ENCODE measurements at regions not wholly inside any gene's neighbourhood (a gene's known extent, or its start where the extent isn't known, plus 50 kb on each side); places are given as distances from the start of the nearest gene placed in this dataset.
"Not testable (repeated sequence)": the region's sequence is repeated elsewhere in the genome, so short reads cannot be mapped to it uniquely, and the experiment has no call there.

DNA sequence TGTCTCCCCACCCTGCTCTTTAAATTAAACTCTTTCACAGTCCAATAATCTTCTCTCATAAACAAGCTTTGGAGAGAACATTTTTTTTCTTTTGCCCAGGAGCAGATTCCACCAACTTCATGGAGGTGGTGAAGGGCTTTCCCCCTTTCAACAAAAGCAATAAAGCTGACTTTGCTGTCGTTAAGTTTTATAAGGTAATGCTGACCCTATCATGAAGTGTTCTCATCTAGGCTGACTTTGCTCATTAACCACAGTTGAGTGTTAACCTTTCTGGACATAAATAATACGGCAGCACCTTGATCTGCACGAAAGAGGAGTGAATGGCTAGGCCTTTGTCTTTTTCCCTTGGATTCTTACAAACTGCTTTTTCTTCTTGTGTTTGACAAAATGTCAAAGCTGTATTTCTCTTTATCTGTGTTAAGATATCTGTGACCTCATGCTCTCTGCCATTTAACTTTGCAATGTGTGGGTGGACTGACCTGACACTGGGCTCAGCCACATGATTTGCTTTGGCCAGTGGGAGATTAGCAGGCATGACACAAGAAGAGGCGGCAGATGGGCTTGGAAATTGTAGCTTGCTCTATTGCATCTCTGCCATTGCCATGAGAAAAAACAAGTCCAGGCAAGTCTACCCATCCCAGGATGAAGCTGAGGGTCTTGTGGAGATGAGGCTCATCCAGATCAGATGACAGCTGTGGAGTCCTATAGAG, 470.9 kb upstream of the CCDC196 start:
- no peaks in the 10 kb centered on the region for H3K9me3 ChIP-seq (ENCODE audit: control insufficient read depth, low read length)
- H3K27ac ChIP-seq (ENCODE audit: low read length), result no peak overlapping the region
- DNase-seq (no peak), ATAC-seq (no peak)
- intact Hi-C loops (cut with DNase I), result no loop called here
- no peaks in the 10 kb centered on the region for H3K4me1 ChIP-seq (ENCODE audit: control insufficient read depth, insufficient read depth, low read length)
- 61% methylated on average over 4 of the region's 4 CpGs for WGBS
- no peak overlapping the region for H3K4me3 ChIP-seq (ENCODE audit: low read length)
- H3K27me3 ChIP-seq (ENCODE audit: control insufficient read depth, insufficient read depth), result no peaks in the 10 kb centered on the region

DNA sequence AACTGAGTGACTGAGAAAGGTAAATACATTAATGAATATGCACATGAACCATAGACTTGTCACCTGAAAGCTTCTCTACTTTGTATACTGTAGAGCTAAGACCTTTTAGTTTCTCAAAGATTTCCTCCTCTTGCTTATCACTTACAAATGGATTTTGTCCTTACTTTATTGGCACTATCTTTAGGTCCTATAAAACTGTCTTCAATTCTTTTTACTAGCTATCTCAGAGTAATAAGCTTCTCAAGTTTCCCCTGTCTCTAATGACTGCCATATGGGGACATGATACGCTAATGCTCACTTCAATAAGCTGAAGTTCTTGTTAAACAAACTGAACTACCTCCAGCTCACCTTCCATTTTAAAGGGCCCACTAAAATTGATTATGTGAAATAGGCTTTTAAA, 468.2 kb upstream of the CCDC196 start:
- no peak for ATAC-seq
- intact Hi-C loops (cut with DNase I), result no loop called here
- H3K27ac ChIP-seq (ENCODE audit: low read length), result no peak overlapping the region
- no peaks in the 10 kb centered on the region for H3K4me1 ChIP-seq (ENCODE audit: control insufficient read depth, insufficient read depth, low read length)
- H3K9me3 ChIP-seq (ENCODE audit: control insufficient read depth, low read length), result no peaks in the 10 kb centered on the region
- no peak for DNase-seq
- 93% methylated on average over 1 of the region's 1 CpG for WGBS
- no peak overlapping the region for H3K4me3 ChIP-seq (ENCODE audit: low read length)
- H3K27me3 ChIP-seq (ENCODE audit: control insufficient read depth, insufficient read depth), result no peaks in the 10 kb centered on the region

DNA sequence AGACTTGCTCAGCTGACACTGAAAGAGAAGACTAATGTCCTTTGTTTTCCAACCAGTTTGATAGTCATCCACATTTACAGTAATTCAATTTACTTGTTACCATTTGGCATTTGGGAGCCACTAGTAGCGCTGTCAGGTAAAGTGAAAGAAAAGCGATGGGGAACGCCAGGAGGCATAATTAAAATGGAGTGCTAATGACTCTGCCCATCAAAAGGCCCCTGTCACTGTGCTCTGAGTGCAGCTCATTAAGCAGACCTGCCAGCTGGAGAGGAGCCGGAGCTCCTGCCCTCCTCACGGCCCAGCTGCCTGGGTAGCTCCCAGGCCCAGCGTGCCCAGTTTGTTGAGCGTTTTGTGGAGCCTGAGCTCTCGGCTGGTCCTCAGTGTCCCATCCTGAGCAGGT, 463.6 kb upstream of the CCDC196 start:
- Histone ChIP-seq H3K27ac (ENCODE audit: low read length) (no peak overlapping the region), H3K4me3 (ENCODE audit: low read length) (no peak overlapping the region), H3K9me3 (ENCODE audit: control insufficient read depth, low read length) (no peaks in the 10 kb centered on the region), H3K27me3 (ENCODE audit: control insufficient read depth, insufficient read depth) (no peaks in the 10 kb centered on the region), H3K4me1 (ENCODE audit: control insufficient read depth, insufficient read depth, low read length) (no peaks in the 10 kb centered on the region)
- ATAC-seq (no peak), DNase-seq (no peak)
- WGBS, result 80% methylated on average over 8 of the region's 8 CpGs
- intact Hi-C loops (cut with DNase I), result no loop called here

DNA sequence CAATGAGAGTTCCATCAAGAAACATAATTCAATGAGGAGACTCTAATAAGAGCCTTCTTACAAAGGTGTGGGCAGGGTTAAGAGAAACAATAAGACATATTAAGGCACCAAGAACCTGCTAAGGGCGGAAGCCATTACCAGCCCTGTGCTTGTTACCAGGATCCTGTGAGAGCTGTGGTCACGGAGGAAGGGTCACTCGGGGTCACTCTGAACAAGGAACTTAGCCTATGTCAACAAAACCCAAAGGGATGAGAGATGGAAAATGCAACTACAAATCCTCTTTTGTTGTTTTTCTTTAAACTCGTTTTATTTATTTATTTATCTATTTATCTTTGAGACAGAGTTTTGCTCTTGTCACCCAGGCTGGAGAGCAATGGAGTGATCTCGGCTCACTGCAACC, 460.4 kb upstream of the CCDC196 start:
- Histone ChIP-seq H3K27ac (ENCODE audit: low read length) (no peak overlapping the region), H3K27me3 (ENCODE audit: control insufficient read depth, insufficient read depth) (no peaks in the 10 kb centered on the region), H3K4me3 (ENCODE audit: low read length) (no peak overlapping the region), H3K4me1 (ENCODE audit: control insufficient read depth, insufficient read depth, low read length) (no peaks in the 10 kb centered on the region), H3K9me3 (ENCODE audit: control insufficient read depth, low read length) (no peaks in the 10 kb centered on the region)
- DNase-seq (peak in 1 of 3 donors; percentile 24), ATAC-seq (no peak)
- WGBS, result 74% methylated on average over 5 of the region's 5 CpGs
- intact Hi-C loops (cut with DNase I), result no loop called here

DNA sequence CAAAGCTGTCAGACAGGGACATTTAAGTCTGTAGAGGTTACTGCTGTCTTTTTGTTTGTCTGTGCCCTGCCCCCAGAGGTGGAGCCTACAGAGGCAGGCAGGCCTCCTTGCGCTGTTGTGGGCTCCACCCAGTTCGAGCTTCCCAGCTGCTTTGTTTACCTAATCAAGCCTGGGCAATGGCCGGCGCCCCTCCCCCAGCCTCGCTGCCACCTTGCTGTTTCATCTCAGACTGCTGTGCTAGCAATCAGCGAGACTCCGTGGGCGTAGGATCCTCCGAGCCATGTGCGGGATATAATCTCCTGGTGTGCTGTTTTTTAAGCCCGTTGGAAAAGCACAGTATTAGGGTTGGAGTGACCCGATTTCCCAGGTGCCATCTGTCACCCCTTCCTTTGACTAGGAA, 454.2 kb upstream of the CCDC196 start:
- H3K4me1 ChIP-seq (ENCODE audit: control insufficient read depth, insufficient read depth, low read length); H3K4me3 ChIP-seq (ENCODE audit: low read length); H3K9me3 ChIP-seq (ENCODE audit: control insufficient read depth, low read length); intact Hi-C loops (cut with DNase I); DNase-seq; H3K27ac ChIP-seq (ENCODE audit: low read length); H3K27me3 ChIP-seq (ENCODE audit: control insufficient read depth, insufficient read depth); ATAC-seq: not testable (repeated sequence)
- 91% methylated on average over 12 of the region's 12 CpGs for WGBS

DNA sequence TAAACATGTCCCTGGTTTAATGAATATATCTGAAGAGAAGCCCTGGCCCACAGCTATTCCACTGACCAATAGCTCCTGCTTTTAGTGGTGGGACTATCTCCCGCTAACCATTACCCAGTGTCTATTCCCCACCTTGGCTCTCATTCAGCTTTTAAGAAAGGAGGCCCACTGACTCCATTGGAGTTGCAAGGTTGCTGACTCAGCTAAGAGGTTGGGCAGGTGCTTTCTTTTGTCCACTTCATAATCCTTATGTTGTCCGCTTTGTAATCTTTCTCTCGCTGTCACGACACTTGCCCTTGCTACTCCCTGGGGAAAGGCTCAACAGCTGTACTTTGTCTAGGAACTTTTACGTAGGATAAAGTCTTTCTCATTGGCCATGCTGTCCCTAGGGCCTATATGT, 453.4 kb upstream of the CCDC196 start:
- Histone ChIP-seq H3K27ac (ENCODE audit: low read length) (no peak overlapping the region), H3K27me3 (ENCODE audit: control insufficient read depth, insufficient read depth) (no peaks in the 10 kb centered on the region), H3K9me3 (ENCODE audit: control insufficient read depth, low read length) (no peaks in the 10 kb centered on the region), H3K4me1 (ENCODE audit: control insufficient read depth, insufficient read depth, low read length) (no peaks in the 10 kb centered on the region), H3K4me3 (ENCODE audit: low read length) (no peak overlapping the region)
- DNase-seq (no peak), ATAC-seq (no peak)
- 82% methylated on average over 5 of the region's 5 CpGs for WGBS
- intact Hi-C loops (cut with DNase I), result no loop called here

DNA sequence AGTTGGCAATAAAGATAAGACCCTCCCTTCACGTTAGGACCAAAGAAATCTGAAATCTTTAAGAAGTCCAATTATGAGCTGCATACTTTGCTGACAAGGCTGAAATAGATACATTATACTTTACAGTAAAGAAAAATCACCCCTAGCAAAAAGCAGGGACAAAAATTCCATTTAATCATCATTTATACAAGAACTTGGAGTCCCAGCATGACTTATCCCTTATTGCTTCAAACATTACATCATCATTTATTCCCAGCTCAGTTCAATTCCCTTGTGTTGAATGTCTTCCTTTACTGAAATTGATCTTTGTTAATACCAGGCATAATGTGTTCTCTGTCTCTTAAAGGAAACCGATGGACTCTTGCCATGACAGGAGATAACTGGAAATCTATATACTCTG, 449.6 kb upstream of the CCDC196 start:
- Histone ChIP-seq H3K27ac (ENCODE audit: low read length) (no peak overlapping the region), H3K4me1 (ENCODE audit: control insufficient read depth, insufficient read depth, low read length) (no peaks in the 10 kb centered on the region), H3K9me3 (ENCODE audit: control insufficient read depth, low read length) (no peaks in the 10 kb centered on the region), H3K4me3 (ENCODE audit: low read length) (no peak overlapping the region), H3K27me3 (ENCODE audit: control insufficient read depth, insufficient read depth) (no peaks in the 10 kb centered on the region)
- intact Hi-C loops (cut with DNase I), result no loop called here
- no peak for ATAC-seq
- no peak for DNase-seq
- 59% methylated on average over 2 of the region's 2 CpGs for WGBS

DNA sequence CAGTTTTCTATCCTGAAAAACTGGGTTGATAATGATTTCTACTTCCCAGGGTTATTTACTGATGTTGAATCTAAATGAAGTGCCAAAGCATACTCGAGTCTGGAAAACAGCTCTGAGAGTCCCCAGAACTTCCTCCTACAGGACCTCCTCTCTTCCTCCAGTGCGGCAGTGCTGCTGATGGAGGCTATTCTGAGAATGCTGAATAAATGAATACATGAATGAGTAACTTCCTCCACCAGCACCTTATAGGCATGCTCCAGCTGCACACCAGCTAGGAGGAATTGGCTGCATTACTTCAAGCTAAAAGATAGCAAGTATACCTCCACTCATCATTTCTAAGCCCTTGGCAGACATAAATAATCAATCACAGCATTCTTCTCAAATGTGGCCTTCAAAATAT, 448.8 kb upstream of the CCDC196 start:
- Histone ChIP-seq H3K4me1 (ENCODE audit: control insufficient read depth, insufficient read depth, low read length) (no peaks in the 10 kb centered on the region), H3K27ac (ENCODE audit: low read length) (no peak overlapping the region), H3K9me3 (ENCODE audit: control insufficient read depth, low read length) (no peaks in the 10 kb centered on the region), H3K4me3 (ENCODE audit: low read length) (no peak overlapping the region), H3K27me3 (ENCODE audit: control insufficient read depth, insufficient read depth) (no peaks in the 10 kb centered on the region)
- 51% methylated on average over 2 of the region's 2 CpGs for WGBS
- DNase-seq, result peak in 1 of 3 donors; percentile 38
- ATAC-seq, result no peak
- intact Hi-C loops (cut with DNase I), result no loop called here

DNA sequence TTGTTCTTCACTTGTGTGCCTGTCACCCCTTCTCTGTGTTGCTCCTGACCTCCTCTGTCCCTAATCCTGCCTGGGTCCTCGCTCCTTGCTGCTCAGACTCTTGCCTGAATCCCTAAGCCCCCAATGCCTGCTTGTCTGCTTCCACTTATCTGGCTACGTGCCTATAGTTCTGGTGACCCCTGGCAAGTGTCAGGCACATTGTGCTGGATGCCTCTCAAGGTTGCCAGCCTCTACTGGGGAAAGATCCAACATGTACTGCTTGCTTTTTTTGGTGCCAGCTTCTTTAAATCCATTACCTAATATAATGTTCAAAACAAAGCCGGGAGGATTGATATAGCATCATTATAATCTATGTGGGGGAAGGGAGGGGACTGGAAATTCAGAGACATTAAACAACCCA, 448.0 kb upstream of the CCDC196 start:
- DNase-seq (peak in 1 of 3 donors; percentile 32), ATAC-seq (peak; percentile 21 to 22)
- intact Hi-C loops (cut with DNase I), result no loop called here
- Histone ChIP-seq H3K9me3 (ENCODE audit: control insufficient read depth, low read length) (no peaks in the 10 kb centered on the region), H3K4me1 (ENCODE audit: control insufficient read depth, insufficient read depth, low read length) (no peaks in the 10 kb centered on the region), H3K27me3 (ENCODE audit: control insufficient read depth, insufficient read depth) (no peaks in the 10 kb centered on the region), H3K27ac (ENCODE audit: low read length) (no peak overlapping the region), H3K4me3 (ENCODE audit: low read length) (no peak overlapping the region)
- 41% methylated on average over 3 of the region's 3 CpGs for WGBS

DNA sequence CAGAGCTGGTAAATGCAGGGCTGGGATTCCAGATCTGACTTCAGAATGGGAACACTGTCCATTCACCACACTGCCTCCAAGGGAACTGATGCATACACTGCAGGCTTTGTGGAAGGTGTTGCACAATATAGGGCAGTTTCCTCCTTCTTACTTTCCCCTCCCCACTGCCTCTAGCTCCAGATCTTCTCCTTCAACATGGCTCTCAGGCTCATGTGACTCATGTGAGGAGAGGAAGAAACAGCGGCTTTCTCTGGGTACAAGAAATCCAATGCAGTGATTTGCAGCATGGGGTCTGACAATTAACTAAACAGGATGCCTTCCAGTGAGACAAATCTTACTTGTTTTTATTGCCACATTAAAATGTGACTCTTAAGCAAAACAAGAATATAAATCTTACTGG, 447.6 kb upstream of the CCDC196 start:
- no peaks in the 10 kb centered on the region for H3K27me3 ChIP-seq (ENCODE audit: control insufficient read depth, insufficient read depth)
- ATAC-seq, result peak; percentile 92 to 93
- no peak overlapping the region for H3K4me3 ChIP-seq (ENCODE audit: low read length)
- peak in 2 of 3 donors; percentile 19 to 24 for DNase-seq
- no peaks in the 10 kb centered on the region for H3K4me1 ChIP-seq (ENCODE audit: control insufficient read depth, insufficient read depth, low read length)
- no peak overlapping the region for H3K27ac ChIP-seq (ENCODE audit: low read length)
- 68% methylated on average over 1 of the region's 1 CpG for WGBS
- no peaks in the 10 kb centered on the region for H3K9me3 ChIP-seq (ENCODE audit: control insufficient read depth, low read length)
- intact Hi-C loops (cut with DNase I), result no loop called here

DNA sequence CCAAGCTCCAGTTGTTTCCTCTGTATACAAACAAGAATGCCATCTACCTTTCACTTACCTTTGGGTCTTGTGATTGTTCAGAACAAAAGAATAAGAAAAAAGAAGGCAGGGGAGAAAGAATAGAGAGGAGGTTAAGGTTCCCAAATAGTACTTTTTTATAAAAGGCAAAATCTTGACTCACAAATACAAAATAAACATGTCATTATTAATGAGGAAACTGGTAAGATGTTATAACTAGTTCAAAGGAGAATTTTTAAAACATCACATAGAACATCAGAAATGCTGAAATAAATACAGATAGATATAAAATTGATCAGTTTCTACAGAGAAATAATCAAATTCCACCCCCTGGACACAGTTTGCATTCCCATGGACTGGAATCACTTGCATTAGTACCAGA, 446.7 kb upstream of the CCDC196 start:
- no peak overlapping the region for H3K27ac ChIP-seq (ENCODE audit: low read length)
- ATAC-seq, result no peak
- no peak for DNase-seq
- H3K9me3 ChIP-seq (ENCODE audit: control insufficient read depth, low read length), result no peaks in the 10 kb centered on the region
- no peaks in the 10 kb centered on the region for H3K27me3 ChIP-seq (ENCODE audit: control insufficient read depth, insufficient read depth)
- no peak overlapping the region for H3K4me3 ChIP-seq (ENCODE audit: low read length)
- no peaks in the 10 kb centered on the region for H3K4me1 ChIP-seq (ENCODE audit: control insufficient read depth, insufficient read depth, low read length)
- intact Hi-C loops (cut with DNase I), result no loop called here

DNA sequence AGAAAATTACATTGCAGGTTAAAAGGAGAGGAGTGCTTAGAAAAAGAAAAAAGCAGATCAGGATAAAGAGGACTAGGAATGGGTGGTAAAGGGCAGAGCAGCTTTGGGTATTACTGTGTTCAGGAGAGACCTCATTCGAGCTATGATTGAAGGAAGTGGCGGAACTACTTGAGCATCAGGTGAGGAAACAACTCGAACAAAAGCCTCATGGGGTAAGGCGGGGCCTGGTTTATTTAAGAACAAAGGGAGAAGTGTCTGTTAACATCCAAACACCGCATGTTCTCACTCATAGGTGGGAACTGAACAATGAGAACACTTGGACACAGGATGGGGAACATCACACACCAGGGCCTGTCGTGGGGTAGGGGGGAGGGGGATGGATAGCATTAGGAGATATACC, 444.6 kb upstream of the CCDC196 start:
- no peak for ATAC-seq
- WGBS, result 86% methylated on average over 6 of the region's 6 CpGs
- intact Hi-C loops (cut with DNase I), result no loop called here

More for the DNA sequence above, 444.6 kb upstream of the CCDC196 start:
- Histone ChIP-seq H3K27me3 (ENCODE audit: control insufficient read depth, insufficient read depth) (no peaks in the 10 kb centered on the region), H3K4me1 (ENCODE audit: control insufficient read depth, insufficient read depth, low read length) (no peaks in the 10 kb centered on the region), H3K27ac (ENCODE audit: low read length) (no peak overlapping the region), H3K9me3 (ENCODE audit: control insufficient read depth, low read length) (no peaks in the 10 kb centered on the region), H3K4me3 (ENCODE audit: low read length) (no peak overlapping the region)
- DNase-seq, result no peak
